RCC 7860 (cell line): ENCODE measurements at regions not wholly inside any gene's neighbourhood (a gene's known extent, or its start where the extent isn't known, plus 50 kb on each side); places are given as distances from the start of the nearest gene placed in this dataset.
A peak's percentile ranks its signal among the peaks of the same experiment; 100 is the strongest.
"Not testable (repeated sequence)": the region's sequence is repeated elsewhere in the genome, so short reads cannot be mapped to it uniquely, and the experiment has no call there.

Source experiments
- DNase-seq: peaks from one replicate; pipeline ENCODE4 v3.0.0-alpha.2; 2015; ENCODE audit warnings: low spot score
- FAIRE-seq: peaks from 2 replicates; lab custom pipeline; 2012; peaks lifted over from hg19 to GRCh38; lab: Jason Lieb, UNC

- DNase-seq, FAIRE-seq: not testable (repeated sequence)
These were observed 337.0 kb downstream of the FAM181B start for GRCh38 chr11:82396639-82397038.

GRCh38 chr11:82384308-82384707 lies 349.4 kb downstream of the FAM181B start:
- no peak for DNase-seq
- no peak for FAIRE-seq

GRCh38 chr11:82373781-82374542 lies 359.7 kb downstream of the FAM181B start:
- FAIRE-seq (no peak), DNase-seq (no peak)

GRCh38 chr11:82365351-82365750 lies 368.3 kb downstream of the FAM181B start:
- no peak for FAIRE-seq
- DNase-seq, result no peak

GRCh38 chr11:82356316-82356715 lies 377.3 kb downstream of the FAM181B start:
- DNase-seq (no peak), FAIRE-seq (no peak)

- DNase-seq (no peak), FAIRE-seq (no peak)
These were observed 378.3 kb downstream of the FAM181B start for GRCh38 chr11:82355313-82355823.

- no peak for FAIRE-seq
- DNase-seq, result no peak
These were observed 406.8 kb downstream of the FAM181B start for GRCh38 chr11:82326853-82327252.

- FAIRE-seq, result no peak
These were observed 412.5 kb downstream of the FAM181B start for GRCh38 chr11:82321206-82321605.

GRCh38 chr11:82315093-82315492 lies 418.6 kb downstream of the FAM181B start:
- no peak for FAIRE-seq
- no peak for DNase-seq

More at GRCh38 chr11:82321206-82321605, 412.5 kb downstream of the FAM181B start:
- no peak for DNase-seq

- FAIRE-seq, result no peak
These were observed 424.7 kb downstream of the FAM181B start for GRCh38 chr11:82308979-82309378.

GRCh38 chr11:82305123-82305522 lies 428.5 kb downstream of the FAM181B start:
- DNase-seq (no peak), FAIRE-seq (no peak)

More at GRCh38 chr11:82308979-82309378, 424.7 kb downstream of the FAM181B start:
- DNase-seq, result no peak

- no peak for DNase-seq
- FAIRE-seq, result no peak
These were observed 430.0 kb downstream of the FAM181B start for GRCh38 chr11:82303671-82304070.

GRCh38 chr11:82288471-82288870 lies 445.2 kb downstream of the FAM181B start:
- DNase-seq (no peak), FAIRE-seq (no peak)

- no peak for FAIRE-seq
- DNase-seq, result no peak
These were observed 462.8 kb downstream of the FAM181B start for GRCh38 chr11:82270870-82271269.

GRCh38 chr11:82268627-82269026 lies 465.0 kb downstream of the FAM181B start:
- no peak for FAIRE-seq
- no peak for DNase-seq

- DNase-seq (no peak), FAIRE-seq (no peak)
These were observed 466.5 kb downstream of the FAM181B start for GRCh38 chr11:82267186-82267585.

GRCh38 chr11:82261367-82261766 lies 472.3 kb downstream of the FAM181B start:
- no peak for DNase-seq
- FAIRE-seq, result no peak

GRCh38 chr11:82250047-82250446 lies 483.6 kb downstream of the FAM181B start:
- DNase-seq, result no peak
- no peak for FAIRE-seq

- DNase-seq, result no peak
- no peak for FAIRE-seq
These were observed 486.7 kb downstream of the FAM181B start for GRCh38 chr11:82246926-82247325.

- no peak for DNase-seq
- no peak for FAIRE-seq
These were observed 494.2 kb downstream of the FAM181B start for GRCh38 chr11:82239498-82239897.

- FAIRE-seq (no peak), DNase-seq (no peak)
These were observed 499.4 kb downstream of the FAM181B start for GRCh38 chr11:82234256-82234655.

GRCh38 chr11:82233201-82233600 lies 500.5 kb downstream of the FAM181B start:
- DNase-seq (no peak), FAIRE-seq (no peak)

GRCh38 chr11:82229341-82229740 lies 504.3 kb downstream of the FAM181B start:
- FAIRE-seq, result no peak

More at GRCh38 chr11:82229341-82229740, 504.3 kb downstream of the FAM181B start:
- DNase-seq, result peak; percentile 5
